GM18868 (cell line): ENCODE measurements at regions not wholly inside any gene's neighbourhood (a gene's known extent, or its start where the extent isn't known, plus 50 kb on each side); places are given as distances from the start of the nearest gene placed in this dataset.

ENCODE experiments used
- ATAC-seq: cut with Tn5 transposase; IDR thresholded peaks from one replicate; pipeline ENCODE4 v1.9.1; 2021; ENCODE audit warnings: mild to moderate bottlenecking, moderate library complexity; ENCODE audit not compliant: unreplicated experiment

DNA sequence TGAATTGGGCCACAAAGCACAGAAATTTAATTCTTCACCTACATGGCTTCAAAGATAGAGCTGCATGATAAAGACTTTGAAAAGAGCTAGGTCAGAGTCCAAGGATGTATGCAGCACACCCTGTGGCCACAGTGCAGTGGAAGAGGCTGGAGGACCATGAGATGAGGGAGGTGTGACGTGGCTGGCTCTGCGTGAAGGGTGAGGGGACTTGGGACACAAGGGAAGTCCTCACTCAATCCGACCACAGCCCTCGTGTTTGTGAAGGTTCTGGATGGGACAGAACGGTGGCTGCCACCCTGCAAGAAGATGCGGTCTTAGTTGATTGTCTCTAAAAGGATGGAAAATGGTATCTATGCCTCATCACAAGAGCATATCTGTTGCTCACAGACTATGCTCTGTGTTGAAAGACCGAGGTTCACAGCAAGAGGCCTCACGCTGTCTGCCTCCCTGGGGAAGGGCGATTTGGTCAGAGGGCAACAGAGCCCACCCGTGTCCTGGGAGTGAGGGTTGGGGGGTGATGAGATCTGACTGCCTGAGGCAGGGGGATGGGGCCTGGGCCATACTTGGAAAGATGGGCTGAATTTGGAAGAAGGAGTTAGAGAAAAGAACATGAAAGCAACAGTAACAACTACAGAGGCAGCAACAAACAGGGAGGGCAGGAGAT is 174.4 kb upstream of the SHH start:
- ATAC-seq = no peak

DNA sequence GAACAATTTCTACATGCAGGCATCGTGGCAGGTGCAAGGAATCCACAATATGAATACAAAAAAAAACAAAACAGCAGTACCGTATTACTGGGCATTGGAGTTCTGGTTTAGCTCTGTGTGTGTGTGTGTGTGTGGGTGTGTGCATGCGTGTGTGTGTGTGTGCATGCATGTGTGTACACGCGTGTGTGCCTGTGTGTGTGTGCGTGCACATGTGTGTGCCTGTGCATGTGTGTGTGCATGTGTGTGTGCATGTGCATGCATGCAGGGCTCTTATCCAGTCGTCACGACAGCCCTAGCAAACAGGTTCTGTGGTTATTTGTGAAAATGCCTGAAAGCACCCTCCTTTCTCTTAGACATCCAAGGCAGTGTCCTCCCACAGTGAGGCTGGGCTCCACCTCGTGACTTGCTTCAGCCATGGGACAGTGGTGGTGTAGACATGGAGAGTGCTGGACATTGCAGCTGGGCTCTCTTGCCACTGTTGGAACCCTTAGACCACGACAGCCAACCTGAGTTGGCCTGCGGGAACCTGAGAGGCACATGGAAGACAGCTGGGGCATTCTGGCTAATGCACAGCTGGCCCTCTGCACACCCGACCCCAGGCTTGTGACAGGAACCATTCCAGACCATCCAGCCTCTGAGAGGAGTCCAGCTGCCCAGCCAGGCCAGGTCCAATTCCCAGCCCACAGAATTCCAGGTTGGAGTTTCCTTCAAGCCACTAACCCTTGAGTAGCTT is 173.4 kb upstream of the SHH start:
- no peak for ATAC-seq

- ATAC-seq = no peak
These were observed 172.5 kb upstream of the SHH start for GRCh38 chr7:155984609-155985405.

GRCh38 chr7:155984028-155984580 is 171.8 kb upstream of the SHH start:
- no peak for ATAC-seq

GRCh38 chr7:155983176-155983815 is 171.0 kb upstream of the SHH start:
- ATAC-seq = no peak

DNA sequence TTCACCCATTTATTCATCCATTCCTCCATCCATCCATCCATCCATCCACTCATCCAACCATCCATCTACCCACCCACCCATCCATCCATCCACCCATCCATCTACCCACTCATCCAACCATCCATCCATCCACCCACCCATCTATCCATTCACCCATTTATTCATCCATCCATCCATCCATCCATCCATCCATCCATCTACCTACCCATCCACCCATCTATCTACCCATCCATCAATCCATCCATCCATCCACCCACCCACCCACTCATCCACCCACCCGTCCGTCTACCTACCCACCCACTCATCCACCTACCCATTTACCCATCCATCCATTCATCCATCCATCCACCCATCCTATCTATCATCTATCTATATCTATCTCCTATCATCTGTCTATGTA is 169.4 kb upstream of the SHH start:
- no peak for ATAC-seq

DNA sequence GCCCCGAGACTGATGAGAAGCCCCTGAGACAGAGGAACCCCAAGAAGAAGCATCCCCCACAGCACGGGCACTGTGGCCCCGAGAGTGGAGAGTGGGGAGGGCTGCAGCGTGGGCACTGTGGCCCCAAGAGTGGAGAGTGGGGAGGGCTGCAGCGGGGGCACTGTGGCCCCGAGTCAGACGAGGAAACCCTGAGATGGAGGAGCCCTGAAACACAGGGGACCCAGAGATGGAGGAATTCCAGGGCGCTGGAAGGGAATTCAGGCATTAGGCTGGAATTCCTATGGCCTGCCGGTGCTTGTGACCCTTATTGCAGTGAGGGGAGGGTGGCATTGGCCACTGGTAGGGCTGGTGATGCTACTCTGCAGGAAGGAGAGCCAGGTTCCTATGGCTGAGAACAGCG is 168.6 kb upstream of the SHH start:
- no peak for ATAC-seq

GRCh38 chr7:155979994-155980393 is 167.7 kb upstream of the SHH start:
- ATAC-seq = no peak

DNA sequence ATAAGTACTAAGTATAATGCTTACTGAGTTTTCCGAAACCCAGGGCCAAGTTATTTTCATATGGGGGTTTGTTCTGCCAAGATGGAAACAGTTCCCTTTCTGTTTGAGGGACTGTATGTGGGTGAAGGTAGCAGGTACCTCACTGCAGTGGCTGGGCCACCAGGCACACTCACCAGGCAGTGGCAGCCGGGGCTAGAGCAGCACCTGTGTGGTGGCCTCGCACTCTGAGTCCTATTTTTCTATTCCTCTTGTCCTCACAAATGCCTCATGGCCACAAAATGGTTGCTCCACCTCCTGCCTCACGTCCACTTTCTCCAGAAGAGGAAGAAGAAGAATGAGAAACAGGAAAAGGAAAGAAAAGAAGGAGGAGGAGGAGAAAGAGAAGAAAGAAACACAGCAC is 167.3 kb upstream of the SHH start:
- ATAC-seq = no peak

- ATAC-seq = no peak
These were observed 163.2 kb upstream of the SHH start for GRCh38 chr7:155975490-155975889.

DNA sequence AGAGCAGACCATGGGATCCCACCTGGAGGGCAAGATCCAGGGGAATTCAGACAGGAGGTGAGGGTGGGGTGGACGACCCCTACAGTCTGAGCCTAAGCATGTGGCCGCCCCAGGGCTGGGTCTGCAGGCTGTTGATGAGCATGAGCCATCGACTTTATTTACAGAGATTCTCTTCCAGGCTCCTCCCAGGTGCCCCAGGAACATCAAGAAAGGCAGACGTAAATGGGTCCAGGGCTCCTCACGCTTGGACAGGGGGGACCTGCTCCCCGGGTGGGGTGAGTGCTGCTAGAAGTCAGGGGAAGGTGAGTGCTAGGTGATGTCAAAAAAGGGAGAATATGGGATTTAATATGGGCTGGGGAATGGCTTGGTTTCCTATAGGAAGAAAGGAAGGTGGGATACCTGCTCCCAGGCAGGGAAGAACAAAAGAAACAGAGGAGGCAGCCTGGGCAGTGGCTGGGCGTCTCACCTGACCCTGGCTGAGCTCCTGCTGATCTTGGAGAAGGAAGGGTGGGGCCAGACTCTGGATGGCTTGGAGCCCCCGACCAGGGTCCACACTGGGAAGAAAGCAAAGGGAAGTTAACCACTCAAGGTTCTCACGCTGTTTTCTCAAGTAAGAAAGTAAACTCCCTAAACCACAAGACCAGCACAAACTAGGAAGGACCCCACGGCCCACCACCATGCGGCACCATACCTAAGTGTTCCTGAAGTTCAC is 162.1 kb upstream of the SHH start:
- ATAC-seq = no peak

DNA sequence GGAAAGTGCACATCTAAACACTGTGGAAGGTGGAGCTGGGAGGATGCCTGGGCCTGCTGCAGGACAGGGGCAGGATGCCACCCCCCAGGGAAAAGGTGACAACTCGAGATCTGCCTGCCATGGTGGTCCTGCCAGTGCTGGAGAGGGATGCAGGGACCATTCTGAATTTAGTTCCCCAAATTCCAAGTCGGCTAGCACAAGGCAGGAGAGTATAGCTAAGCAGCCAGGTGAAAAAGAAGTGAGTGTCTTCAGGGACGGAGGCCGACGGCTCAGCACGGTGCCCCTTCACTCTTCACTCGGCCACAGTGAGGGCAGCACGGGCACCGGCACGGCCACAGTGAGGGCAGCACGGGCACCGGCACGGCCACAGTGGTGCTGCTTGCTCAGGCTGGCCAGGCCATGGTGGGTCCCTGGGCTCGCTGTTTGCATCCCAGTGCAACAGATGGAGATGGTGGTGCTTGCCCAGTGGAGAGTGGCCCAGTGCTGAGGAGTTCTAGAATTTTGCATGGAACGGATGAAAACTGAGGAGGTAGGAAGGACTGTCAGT is 161.3 kb upstream of the SHH start:
- no peak for ATAC-seq

DNA sequence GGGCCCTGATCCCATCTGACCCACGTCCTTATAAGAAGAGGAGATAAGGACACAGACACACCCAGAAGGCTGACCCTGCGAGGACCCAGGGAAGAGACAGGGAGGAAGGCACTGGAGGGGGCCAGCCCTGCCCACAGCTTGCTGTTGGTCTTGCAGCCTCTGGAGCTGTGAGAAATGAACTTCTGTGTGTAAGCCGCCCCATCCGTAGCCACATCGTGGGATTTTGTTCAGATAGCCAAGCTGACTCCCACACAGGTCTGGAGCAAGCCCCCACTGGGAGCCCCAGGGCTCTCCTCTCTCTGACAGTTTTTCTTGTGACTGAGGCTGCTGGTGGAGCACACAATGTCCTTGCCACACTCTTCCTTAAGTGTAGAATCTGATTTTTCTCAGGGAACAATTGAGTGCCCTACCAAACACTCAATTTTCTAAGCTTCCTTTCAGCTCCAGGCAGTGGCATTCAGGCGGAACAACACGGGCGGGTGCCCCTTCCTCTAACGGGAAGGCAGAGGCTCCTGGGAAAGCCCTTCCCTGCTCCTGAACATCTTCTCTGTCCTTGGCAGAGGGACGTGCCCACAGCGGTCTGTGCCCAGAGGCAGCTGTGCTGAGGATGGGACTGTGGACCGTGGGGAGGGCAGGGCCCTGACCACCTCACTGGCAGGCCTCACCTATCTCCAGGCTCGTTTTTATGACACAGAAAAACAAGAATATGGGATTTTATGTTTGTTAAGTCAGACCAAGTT is 160.6 kb upstream of the SHH start:
- no peak for ATAC-seq

- no peak for ATAC-seq
These were observed 160.0 kb upstream of the SHH start for GRCh38 chr7:155972247-155972646.

GRCh38 chr7:155971180-155971770 is 159.0 kb upstream of the SHH start:
- no peak for ATAC-seq

DNA sequence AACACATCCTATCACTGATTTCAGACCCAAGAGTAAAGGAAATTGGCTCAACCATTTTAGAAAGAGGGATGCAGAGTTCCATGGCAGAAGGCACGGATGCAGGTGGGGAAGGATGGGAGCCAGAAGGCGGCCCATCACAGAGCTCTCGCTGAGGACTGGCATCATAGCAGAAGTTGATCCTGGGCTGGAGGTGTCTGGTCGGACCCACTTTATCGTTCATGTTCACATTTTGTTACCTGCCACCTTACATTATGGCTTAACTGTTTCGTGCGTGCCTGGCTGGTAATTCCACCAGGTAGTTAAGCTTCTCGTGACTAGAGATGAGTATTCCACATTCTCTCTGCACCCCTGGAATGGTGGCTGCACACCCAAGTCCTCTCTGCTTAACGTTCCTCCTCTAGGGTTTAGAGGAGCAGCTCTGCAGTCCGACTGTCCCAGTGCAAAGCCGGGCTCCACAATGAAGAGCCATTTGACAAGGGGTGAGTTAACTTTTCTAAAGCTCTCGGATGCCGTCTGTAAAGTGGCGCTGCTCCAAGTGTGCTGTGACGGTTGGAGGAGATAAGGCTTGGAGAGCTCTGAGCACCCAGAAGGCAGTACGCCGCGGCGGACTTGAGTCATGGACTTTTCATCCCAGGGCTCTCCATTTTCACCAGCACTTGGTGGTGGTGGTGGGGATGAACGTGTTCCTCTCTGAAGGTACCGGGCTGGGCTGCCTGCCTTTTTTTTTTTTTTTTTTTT is 157.1 kb upstream of the SHH start:
- ATAC-seq = no peak

- ATAC-seq = peak; percentile 77
These were observed 152.7 kb upstream of the SHH start for GRCh38 chr7:155965010-155965409.

DNA sequence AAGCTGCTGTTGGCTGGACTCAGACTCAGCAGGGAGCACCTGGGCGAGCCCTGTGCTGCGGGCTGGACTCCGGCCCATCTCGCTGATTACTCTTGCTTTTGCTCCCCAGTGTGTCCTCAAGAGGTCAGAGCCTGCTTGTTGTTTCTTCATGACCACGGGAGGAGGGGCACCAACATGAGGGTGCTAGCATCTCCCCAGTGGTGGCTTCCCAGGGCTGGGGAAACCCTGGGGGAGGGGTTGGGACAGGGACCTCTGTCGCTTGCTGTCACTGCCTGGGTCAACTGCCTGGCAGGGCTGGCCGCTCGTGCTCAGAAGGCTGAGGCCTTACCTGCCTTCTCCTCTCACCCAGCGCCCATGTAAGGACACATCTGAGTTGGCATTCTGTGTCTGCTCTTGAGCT is 152.3 kb upstream of the SHH start:
- no peak for ATAC-seq
